HG03064 (cell line): ENCODE measurements at regions not wholly inside any gene's neighbourhood (a gene's known extent, or its start where the extent isn't known, plus 50 kb on each side); places are given as distances from the start of the nearest gene placed in this dataset.

Experiments
- ATAC-seq: cut with Tn5 transposase; IDR thresholded peaks from one replicate; pipeline ENCODE4 v1.9.1; 2021; ENCODE audit warnings: low read depth; ENCODE audit not compliant: unreplicated experiment

DNA sequence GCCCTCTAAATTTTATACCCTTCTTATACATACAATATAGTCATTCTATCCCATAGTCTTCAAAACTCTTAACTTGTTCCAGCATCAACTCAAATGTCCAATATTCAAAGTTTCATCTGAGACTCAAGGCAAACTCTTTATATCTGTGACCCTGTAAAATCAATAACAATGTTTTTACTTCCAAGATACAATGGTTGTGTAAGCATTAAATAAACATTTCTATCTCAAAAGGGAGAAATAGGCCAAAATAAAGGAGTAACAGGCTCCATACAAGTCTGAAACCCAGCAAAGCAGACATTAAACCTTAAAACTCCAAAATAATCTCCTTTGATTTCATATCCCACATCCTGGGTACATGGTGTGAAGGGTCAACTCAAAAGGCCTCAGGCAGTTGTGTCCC, 1299.1 kb downstream of the MRPL39 start:
- ATAC-seq = no peak

DNA sequence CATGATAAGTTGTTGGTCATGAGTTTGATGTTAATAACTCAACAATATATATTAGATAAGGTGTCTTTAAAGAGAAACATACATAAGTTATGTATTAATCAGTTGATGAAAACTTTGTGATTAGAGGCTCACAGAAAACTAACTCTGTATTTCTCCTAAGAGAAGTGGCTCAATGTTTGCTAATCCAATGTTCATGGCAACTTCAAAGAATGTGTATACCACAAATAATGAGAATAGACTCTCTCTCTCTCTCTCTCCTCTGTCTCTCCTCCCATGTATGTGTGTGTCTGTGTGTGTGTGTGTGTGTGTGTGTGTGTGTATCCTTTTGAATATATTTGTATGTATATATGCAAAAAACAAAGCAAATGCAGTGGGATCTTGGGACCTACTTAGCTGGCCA, 1304.9 kb downstream of the MRPL39 start:
- no peak for ATAC-seq

DNA sequence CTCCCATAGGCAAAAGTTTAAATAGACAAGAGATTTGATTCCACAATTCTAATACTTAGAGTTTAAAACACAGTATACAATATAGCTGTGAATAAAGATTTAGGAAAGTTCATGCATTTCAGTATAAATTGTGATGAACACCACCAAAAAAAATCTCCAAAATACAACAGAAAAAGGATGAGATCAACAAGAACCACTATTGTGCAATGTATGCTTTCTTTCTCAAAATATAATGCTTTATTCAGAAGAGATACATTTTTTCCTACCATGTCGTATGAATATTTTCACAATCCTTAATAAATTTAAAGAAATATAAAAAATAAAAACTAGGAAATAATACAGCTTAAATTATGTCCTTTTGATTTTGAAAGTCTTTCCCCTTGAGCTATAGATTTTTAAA, 1309.2 kb downstream of the MRPL39 start:
- no peak for ATAC-seq

DNA sequence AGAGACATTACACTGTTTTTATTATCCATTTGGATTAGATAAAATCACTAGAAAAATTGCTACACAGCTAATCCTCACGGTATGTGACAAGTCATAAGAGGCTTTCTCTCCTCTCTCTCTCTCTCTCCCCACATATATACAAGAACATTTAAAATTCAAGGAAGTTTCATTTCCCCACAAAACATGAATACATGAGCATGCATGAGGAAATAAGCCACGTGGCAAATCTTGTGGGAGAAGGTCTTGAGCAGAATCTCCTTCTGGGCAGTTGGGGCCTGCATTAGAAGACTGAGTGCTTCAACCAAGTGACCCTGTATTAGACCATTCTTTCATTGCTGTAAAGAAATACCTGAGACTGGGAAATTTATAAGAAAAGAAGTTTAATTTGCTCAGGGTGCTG, 1313.1 kb downstream of the MRPL39 start:
- no peak for ATAC-seq

DNA sequence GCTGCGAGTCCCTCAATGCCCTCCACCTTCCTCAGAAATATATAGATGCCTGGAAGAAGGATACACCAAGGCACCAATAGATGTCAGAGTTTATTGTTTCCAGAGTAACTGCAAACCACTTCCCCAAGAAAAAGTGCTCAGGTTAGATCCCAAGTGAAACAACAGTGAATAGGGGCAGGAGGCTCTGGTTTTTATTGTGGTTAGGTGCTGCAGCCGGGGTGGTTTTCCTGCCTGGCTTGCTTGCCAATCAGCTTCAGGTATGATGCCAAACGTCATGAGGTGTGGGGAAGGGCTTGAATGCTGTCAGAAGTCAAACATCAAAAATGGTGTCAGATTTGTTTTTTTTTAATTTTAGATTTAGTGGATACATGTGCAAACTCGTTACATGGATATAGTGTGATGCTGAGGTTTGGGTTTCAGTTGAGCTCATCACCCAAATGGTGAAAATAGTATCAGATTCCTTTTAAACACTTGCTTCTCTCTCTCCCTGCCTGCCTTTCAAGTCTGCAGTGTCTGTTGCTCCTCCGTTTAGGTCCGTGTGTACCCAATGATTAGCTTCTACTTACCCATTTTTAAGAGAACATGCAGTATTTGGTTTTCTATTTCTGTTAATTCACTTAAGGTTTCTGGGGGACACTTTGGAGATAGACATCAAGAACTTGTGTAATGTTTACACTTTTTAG, 1317.0 kb downstream of the MRPL39 start:
- no peak for ATAC-seq

DNA sequence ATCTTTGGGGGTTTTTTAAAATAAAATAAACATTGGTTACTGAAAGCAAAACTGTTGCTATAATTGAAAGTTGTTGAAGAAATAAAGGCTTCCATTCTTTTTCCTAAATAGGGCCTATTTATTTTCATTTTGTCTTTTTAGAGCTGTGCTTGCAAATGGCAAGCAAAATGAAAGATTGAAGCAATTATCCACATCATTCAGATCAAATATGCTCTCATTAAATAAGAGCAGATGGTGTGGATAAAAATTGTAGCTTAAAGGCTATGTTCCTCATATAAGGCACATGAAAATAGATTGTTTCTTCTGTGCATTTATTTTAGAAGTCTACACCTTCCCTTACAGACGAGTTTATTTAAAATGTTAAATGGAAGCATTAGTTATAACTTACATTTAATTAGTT, 1317.7 kb downstream of the MRPL39 start:
- no peak for ATAC-seq

DNA sequence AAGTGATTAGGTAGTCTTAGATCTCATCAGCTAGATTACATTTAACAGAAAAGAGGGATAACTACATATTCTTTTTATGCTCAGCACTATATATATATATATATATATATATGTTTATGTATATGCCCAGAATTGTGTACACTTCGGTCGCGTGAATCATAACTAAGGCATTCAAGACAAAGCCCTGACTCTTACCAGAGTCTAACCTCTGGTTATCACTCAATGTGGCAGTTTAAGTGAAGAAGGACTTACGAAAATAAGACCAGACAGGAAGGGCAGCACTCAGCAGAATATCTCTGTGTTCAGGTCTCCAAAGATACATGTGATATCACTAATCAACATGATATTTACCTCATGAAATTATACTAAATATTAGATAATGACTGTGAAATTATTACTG, 1326.7 kb downstream of the MRPL39 start:
- no peak for ATAC-seq

DNA sequence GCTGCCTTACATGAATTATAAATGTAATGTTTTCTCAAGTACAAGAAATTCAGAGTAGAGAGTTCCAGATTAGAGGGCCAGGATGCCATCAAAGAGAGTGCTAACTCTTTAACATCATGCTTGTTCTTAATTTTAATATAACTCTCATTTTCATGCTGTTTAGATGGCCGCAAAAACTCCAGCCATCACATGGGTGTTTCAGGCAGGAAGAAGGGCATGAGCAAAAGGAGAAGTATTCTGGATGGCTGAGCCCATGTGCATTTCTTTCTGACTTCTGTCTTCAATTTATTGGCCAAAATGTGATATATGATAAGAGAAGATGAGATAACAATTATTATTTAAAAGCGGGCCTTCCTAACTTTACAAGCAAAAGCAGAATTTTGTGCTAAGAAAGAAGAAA, 1328.6 kb downstream of the MRPL39 start:
- no peak for ATAC-seq

DNA sequence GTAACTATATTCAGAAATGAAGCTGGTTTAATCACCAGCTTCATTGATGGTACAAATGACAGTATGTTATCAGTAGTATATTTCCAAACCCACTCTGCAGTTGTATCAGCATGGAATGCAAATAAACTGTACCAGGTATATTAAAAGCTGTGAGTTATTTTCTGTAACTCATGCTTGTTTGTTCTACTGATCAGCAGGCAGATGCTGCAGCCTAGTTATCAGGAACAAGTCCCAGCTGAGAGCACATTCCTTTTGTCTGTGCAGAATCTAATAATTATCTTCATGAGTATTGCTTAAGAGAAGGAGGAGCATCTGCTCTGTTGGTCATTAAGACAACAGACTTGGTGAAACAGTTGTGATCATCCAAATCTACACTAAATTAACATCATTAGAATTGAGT, 1331.1 kb downstream of the MRPL39 start:
- ATAC-seq = no peak

DNA sequence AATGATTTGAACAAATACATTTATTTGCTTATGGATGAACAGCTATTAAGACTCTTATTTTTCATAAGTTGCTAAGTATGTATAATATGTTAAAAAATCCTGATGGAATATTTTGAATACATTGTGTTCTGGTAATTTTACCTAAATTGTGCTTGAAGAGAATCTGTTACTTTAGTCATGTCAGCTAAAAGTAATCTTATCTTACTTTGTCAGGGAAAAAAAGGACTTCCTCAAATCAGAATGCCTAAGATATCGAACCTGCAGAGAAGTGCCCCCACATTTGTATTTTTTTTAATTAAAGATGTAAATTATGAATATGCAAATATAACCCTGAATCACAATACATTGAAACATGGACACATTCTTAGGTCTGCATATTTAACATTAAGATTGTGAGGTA, 1331.7 kb downstream of the MRPL39 start:
- ATAC-seq = no peak

DNA sequence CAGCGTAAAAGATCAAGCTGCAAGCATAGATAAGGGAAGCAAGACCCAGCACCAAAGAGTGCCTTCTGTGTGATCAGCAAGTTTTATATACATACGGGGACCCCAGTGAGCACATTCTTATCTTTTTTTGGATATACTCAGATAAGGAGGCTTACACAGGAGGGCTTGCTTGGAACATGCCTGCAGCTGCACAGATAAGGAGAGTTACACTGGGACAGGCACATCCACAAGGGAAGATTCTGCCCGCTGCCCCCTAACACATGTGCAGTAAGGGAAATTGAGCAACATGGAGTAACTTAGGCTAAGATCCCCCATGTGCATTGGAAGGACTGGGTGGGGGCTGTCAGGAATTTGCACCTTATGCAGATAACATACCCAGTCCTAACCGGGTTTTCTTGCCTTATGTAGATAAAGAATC, 1334.8 kb downstream of the MRPL39 start:
- ATAC-seq = no peak

DNA sequence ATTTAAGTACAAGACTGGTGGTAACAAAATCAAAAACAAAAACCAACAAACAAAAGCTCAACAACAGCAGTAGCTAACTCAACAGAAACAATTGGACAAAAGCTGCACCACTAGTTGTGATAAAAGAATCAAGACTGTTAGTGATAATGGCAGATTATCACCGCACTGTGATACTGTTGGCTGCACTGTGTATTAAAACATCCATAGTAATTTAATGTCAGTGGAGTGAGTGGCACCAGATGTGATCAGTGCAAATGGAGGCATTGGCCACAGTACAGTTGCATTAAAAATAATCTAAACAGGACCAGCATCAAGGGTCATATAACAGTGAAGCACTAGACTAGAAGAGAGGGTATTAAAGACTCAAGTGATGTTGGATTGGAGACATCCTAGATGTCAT, 1341.3 kb downstream of the MRPL39 start:
- ATAC-seq = no peak

DNA sequence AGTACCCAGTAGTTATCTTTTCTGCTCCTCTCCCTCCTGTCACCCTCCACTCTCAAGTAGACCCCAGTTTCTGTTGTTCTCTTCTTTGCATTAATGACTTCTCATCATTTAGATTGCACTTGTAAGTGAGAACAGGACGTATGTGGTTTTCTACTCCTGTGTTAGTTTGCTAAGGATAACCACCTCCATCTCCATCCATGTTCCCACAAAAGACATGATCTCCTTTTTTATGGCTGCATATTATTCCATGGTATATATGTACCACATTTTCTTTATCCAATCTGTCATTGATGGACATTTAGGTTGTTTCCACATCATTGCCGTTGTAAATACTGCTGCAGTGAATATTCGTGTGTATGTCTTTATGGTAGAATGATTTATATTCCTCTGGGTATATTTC, 1346.5 kb downstream of the MRPL39 start:
- ATAC-seq = no peak

DNA sequence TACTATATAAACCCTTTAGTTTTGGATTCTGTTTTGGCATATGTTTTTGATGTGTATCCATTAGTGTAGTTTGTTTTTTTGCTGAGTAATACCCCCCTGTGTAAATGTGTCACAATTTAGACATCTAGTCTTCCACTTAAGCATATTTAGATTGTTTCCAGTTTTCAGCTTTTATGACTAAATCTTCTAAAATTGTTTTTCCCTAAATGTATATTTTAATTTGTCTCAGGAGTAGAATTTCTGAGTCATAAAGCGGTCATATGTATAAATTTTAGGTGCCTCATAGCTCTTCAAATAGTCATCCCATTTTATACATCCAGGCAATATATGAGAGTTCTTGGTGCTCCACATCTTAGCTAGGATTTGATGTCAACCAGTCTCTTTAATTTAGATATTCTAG, 1348.0 kb downstream of the MRPL39 start:
- no peak for ATAC-seq

DNA sequence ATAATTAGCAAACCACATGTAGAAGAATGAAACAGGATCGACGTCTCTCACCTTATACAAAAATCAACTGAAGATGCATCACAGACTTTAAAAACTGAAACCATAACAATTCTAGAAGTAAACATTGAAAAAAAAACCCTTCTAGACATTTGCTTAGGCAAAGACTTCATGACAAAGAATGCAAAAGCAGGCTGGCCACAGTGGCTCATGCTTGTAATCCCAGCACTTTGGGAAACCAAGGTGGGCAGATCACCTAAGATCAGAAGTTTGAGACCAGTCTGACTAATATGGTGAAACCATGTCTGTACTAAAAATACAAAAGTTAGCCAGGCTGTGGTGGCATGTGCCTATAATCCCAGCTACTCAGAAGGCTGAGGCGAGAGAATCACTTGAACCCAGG, 1351.7 kb downstream of the MRPL39 start:
- no peak for ATAC-seq

DNA sequence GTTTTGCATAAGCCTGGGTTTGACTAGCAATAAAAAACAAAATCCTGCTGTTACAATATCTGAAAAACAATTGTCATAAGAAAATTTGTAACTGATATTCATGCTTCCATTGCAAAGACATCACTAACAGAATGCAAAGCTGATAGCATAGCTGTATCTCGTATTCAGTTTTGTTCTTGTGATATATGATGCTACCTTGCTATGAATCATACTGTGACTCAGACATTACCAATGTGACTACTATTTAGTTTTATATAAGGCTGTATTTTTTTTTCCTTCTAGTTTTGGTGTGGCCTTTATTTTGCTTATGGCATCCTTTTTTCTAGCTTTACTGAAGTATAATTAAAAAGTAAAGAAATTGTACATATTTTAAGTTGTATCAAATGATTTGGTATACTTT, 1381.8 kb downstream of the MRPL39 start:
- ATAC-seq = no peak

DNA sequence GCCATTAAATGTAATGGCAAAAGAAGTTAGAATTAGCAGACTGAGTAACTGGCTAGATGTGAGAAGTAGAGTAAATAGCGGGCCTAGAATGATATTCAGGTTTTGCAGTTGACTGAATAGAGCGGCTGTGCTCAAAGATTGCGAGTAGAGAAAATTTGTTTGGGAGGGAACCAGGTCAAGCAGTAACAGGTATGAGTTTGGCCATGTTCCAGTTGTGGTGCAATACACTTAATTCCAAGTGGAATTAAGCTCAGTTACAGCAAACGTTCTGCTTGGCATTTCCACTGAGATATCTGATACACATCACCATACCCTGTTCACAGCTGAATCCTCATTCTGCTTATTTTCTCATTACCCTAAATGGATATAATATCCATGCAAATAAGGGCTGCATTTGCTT, 1382.9 kb downstream of the MRPL39 start:
- no peak for ATAC-seq

DNA sequence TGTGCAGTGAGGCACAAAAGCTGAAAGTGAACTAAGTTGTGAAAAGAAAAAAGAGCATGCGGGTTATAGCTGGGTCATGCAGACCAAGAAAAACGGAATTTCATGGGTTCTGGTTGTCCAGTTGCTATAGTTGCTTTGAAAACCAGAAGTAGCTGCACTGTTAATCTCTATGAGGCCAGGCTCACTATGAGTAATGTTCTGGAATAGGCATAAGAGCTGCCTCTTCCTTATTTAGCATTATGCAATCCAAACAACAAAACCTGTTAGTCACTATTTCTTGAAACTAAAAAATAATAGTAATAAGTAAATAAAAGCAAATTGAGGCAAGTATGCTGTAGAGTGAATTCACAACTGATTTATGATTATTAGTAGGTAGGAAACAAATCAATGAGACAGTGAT, 1383.7 kb downstream of the MRPL39 start:
- ATAC-seq = no peak

DNA sequence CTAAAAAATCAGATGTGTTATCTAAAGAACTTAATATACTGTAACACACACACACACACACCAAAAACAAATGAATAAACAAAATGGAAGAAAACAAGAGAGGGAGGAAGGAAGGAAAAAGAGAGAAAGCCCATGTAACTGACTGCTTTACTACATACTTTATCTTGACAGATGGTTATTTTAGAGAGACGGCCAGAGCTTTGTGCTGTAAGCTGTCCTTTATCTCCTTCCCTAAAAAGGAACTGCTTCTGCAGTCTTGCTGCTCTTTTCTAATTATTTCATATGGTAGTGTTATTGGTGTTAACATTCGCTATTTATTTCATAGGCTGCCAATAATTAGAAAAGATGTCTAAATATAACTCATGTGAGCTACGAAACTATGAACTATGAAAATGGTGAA, 1384.6 kb downstream of the MRPL39 start:
- no peak for ATAC-seq

DNA sequence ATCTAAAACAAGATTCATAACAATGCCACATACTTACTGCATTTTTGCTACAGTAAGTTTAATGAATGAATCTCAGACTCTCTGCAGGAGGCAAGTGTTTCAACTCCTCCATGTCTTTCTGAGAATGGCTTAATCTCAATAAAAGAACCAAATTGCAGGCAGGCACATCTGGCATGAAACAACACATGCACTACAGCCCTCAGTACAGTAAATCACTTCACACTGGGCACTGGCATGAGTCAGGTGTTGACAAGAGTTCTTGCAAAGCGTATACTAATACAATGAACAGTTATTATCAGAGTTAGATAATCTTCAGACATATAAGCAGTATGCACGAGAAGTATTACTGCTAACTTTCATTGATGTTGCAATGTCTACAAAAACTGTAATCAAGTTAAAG, 1386.8 kb downstream of the MRPL39 start:
- no peak for ATAC-seq

DNA sequence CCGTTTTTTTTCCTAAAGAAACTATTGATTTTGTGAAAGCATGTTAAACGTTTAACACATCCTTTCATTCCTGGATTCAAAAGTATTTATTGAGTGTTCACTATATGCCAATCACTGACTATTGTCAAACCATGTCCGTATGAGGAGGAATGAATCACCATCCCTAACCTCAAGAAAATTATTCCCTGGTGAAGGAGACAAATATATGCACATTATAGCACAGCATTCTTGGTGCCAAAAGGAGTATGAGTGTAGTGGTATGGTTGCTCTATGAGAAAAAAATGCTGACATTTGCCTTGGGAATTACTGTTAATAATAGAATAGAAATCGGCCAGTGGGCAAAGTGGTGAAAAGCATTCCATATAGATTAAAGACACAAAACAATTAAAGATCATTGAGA, 1390.1 kb downstream of the MRPL39 start:
- no peak for ATAC-seq

DNA sequence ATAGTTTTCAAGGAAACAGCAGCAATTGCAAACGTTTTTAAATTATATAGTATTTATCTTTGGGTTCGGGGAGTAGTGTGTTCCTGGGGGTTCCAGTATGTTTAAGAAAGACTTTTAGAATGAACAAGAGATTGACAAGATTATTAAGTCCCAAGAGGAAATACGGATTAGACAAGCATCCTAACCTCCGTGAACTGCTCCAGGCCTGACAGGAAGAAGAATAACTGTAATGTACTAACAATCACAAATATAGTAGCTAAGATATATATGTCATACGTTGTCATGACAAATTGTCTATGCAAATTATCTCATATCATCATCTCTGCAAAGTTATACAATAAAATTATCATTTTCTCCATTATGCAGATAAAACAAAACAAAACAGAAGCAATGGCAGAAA, 1397.2 kb downstream of the MRPL39 start:
- no peak for ATAC-seq

DNA sequence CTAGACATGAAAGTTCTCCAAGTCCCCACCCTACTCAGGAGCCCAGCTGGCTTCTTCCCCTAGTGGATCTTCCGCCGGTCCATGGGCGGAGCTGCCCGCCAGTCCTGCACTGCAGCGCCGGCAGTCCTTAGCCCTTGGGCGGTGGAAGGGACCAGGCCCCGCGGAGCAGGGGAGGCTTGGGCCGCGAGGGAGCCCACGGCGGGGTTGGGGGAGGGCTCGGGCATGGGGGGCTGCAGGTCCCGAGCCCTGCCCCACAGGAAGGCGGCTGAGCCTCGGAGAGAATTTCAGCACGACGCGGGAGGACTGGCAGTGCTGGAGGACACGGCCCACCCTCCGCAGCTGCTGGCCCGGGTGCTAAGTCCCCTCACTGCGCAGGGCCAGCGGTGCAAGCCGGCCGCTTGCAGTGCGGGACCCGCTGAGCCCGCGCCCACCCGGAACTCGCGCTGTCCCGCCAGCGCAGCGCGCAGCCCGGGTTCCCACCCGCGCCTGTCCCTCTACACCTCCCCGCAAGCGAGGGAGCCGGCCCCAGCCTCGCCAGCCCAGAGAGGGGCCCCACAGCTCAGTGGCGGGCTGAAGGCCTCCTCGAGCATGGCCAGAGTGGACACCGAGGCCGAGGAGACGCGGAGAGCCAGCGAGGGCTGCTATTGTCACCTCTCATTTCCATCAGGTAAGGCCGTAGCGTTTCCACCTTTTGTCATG, 1398.6 kb downstream of the MRPL39 start:
- no peak for ATAC-seq
